ENCODE measurements at regions not wholly inside any gene's neighbourhood (a gene's known extent, or its start where the extent isn't known, plus 50 kb on each side); places are given as distances from the start of the nearest gene placed in this dataset.

DNA sequence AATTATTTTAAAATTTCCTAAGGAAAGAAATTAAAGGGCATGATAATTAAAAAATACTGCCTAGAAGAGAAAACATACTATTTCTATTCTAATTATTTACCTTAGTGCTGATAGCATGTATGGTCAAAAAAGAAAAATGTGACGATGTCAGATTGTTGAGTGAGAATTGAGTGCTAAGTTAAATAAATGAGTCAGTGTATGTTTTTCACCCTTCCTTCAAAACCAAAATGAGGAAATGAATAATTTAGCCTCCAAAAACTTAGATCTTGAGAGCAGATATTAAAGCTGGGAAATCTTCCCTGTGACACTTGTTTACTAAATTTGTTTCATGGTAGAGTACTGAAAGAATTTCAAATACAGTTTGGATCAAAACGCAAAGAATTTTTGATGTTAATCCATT is 58.6 kb upstream of the NYAP2 start:
- no peak for DNase-seq

DNA sequence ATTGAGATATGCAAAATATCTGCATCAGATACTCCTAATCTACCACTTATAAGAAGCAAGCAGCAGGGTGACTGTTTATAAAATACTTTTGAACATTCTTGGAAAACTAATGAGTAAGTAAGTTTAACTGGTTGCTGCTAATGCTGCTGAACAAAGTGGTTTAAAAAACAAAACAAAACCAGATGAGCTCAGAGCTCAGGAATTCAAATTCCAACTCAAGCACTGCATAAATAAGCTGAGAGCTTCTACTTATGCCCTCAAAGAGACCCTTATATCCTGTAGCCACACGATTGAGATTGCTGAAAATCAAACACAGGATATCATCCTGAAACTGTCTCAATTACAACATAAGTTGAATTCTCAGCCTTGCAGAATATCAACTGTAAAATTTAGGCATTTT is 62.3 kb upstream of the NYAP2 start:
- no peak for DNase-seq

DNA sequence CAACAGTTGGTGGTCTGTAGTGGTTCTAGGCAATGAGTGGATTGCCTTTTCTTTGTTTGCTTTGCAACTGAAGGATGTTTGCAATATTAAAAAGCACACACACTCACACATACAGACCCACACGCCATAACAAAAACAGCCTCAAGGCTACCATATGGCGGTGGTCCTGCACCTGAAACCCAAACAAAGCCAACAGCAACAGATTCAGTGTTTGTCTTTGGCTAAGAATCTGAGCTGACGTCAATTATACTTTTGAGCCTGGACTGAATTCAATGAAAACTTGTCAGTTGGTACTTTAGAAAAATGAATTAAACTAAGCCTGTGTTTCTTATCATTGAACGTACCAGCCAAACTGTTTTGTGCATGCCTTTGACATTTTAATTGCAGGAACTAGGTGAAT is 65.0 kb upstream of the NYAP2 start:
- no peak for DNase-seq

DNA sequence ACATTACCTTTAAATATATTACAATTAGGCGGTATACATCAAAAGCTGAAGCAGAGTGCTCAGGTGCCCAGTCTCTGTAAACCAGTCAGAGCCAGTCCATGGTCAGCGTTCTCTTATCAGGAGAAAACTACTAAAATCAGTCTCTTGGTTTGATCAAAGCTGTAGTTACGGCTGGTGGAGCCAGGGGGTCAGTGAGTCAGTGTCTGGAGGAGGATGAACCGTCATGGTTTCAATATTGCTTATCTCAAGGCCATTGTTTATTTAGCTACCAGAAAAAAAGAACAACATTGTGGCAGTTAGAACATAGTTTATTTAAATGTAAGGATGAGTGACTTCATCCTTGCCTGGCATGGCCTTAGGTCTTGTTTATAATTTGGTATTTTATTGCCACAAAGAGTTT is 71.3 kb upstream of the NYAP2 start:
- no peak for DNase-seq

DNA sequence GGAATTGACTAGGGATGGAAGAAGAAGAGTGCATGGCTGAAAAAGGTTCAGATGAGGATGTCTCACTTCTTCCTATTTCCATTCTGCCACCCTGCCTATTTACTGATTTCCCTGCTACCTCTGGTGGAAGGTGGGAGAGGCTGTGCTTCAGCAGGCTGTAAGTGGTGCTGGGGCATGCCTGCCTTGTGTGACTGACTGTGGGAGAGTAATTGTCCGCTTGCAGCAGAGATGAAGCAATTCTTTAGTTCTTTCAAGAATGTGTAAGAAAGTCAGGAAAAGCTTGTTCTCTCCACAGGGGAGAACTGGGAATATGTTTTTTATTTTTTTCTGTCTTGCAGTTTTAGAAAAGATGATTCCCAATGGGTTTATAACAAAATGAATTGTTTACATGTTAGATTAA is 72.5 kb upstream of the NYAP2 start:
- no peak for DNase-seq

DNA sequence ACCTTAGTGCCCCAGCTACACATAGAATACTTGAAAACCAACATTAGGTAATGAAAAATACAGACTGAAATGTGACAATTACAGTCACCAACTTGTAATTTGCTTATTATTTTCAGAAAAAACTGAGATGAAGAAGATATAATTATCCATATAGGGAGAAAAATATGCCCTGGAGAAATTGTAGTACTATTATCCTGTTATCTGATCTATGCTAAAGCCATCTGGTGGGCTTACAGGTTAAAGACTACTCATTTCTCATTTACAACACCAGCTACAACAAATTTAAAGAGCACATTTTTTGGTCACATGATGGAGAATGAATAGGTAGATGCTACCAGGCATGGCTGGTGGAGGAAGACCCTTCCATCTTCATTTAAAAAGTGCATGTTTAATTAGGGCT is 79.6 kb upstream of the NYAP2 start:
- no peak for DNase-seq

DNA sequence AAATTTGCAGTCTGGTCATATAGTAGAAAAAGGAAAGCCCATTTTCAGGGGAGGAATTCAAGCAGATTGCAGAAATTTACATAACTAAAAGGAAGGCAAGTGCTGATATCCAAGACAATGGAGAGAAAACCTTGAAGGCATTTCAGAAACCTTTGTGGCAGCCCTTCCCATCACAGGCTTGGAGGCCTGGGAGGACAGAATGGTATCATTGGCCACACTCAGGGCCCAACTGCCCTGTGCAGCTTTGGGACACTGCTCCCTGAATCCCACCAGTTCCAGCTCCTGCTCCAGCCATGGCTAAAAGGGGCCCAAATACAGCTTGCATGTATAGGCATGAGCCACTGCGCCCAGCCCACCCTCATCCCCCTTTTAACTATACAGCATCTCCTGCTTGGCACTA is 81.1 kb upstream of the NYAP2 start:
- no peak for DNase-seq

DNA sequence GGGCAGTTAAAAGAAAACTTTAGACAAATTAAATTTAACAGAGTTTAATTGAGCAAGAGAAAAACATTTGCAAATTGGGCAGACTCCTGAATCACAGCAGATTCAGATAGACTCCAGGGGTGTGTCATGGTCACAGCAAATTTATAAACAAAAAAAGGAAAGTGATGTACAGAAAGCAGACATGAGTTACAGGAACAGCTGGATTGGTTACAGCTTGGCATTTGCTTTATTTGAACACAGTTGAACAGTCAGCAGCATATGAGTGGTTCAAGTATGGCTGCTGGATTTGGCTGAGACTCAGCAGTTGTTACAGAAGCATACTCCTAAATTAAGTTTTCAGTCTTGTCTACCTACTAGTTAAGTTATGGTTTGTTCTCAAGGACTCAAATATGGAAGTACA is 82.3 kb upstream of the NYAP2 start:
- DNase-seq, result no peak

DNA sequence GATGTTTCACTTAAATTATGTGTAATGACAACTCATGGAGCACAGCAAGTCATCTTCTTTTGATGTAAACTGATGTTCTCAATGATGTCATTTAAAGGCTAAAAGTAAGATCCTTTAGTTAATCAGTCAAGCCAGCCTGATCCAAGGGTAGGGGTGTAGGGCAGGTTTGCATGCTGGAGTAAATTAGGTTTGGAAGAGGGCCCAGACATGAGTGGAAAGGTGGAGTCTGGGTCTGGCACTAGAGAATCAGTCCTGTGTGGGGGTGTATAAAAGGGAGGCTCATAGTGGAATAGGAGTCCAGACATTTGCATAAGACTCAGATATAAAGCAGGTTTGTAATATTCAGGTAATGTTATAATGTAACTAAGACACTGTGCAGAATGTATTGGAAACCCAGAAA is 88.8 kb upstream of the NYAP2 start:
- DNase-seq, result no peak

DNA sequence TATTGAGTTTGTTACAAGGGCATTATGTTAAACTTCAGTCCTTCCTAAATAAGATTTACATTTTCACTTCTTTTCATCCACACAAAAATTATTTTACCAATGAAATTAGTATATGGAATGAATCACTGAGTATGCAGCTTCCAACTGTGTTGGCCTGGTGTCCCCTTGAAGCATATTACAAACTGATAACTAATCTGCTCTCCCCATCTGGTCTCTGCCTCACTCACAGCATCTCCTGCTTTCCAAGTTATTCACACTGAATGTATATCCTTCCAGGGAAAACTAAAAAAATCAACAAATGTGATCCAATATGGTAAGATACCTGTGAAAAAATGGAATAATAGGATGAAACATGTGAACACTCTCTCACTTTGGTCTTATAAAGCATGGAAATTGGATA is 90.0 kb upstream of the NYAP2 start:
- DNase-seq, result no peak

DNA sequence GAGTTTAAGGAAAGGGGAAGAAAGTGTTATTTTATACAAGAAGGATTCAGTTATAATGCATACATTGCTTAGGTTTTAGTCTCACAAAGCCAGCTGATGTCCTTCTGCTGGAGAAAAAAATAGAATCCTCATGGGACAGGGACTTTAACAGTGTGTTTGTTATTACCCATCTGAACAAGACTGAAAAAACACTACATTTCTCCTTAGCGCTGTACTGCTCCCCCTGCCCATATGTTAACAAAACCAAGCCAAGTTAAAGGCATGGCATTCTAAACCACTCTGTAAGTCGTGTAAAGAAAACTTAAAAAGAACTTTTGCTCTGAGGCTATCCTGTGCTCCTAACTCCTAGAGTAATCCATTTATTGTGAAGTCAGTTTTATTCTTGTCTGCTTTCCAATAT is 102.6 kb upstream of the NYAP2 start:
- DNase-seq, result no peak

DNA sequence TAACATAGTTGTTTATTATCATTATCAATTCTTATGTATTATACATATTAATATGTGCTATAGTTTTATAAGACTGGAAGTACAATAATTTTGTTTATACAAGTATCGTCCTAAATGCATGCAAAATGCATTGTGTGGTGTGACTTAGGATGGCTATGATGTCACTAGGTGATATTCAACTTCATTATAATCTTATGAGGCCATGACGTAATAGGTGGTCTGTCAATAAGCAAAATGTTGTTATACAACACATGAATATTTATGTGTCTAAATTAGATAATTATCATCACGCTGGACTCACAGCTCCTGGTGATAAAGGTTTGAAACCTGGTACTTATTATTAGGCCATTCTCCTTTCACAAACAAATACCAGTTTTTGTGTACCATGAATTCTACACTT is 104.4 kb upstream of the NYAP2 start:
- DNase-seq, result no peak

DNA sequence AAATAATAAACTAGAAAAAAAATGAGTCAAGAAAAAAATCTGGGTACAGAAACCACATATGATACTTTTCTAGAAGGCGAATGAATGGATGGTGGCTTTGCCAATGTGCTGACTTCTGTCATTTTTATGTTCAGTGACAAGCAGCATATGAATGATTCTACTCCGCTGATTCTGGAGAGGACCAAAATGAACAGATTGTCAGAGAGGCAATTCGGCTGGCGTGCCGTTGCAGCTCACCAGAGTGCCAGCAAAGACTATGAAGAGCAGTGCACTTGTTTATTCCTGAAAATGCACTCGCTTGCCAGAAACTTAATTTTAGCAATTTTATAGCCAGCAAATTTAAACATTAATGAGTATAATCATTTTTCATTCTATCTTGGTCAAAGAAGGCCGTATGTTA is 105.9 kb upstream of the NYAP2 start:
- DNase-seq, result no peak

DNA sequence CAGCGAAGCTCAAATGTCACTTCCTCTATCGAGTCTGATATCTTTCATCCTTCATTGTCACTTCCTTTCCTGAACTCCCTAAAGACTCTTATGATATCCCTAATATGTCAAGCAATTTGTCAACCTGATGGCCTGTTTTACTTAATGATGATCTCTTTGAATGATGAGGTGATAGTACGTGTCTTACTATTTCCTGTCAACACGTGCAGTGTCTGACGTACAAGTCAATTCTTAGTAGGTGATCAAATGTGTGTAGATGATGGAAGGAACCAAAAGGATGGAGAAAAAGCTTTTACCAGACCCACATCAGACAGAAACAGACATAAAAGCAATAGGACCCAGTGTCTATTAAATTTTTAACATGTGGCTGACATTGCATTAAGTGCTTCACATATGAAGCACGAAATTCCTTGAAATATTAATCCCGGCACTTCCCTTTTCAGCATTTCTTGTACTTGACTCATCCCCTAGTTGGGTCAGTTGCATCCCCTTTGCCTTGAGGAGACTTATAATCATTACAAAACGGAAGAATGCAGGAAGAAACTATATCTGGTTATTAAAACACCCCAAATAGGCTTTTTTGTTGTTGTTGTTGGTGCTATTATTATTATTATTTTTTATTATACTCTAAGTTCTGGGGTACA is 108.6 kb upstream of the NYAP2 start:
- no peak for DNase-seq

DNA sequence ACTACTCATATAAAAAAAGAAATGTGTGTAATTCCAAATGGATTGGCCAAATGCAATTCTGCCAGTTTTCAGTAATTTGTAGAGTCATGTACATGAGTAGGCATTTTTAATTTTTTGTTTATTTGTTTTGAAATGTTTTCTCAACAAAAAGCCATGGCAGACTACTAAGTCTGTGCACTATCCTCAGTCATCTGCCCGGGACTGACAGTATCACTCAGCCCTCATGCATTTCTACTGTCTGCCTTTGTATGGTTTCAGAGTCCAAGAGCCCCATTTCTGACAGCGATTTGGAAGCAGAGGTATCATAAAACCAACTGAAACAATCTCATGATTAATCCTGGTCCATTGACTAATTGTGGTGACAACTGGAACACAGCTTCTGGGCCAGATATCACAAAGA is 109.9 kb upstream of the NYAP2 start:
- no peak for DNase-seq

DNA sequence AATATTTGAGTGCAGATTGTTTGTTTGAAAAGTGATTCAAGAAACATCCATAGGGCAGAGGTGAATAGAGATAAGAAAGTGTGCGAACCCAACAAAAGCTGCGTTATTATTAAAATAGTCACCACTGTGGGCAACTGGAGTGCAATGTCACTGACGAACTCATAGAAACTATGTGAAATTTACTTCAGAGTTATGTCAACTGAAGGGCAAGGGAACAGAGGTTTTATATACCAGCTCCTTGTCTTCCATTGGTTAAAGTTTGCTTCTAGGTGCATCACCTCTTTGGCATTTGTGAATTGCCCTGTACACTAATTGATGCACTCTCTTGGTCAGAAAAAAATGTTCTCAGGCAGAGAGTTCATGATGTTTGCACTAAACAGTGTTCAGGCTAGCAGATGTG is 110.5 kb upstream of the NYAP2 start:
- DNase-seq, result no peak

DNA sequence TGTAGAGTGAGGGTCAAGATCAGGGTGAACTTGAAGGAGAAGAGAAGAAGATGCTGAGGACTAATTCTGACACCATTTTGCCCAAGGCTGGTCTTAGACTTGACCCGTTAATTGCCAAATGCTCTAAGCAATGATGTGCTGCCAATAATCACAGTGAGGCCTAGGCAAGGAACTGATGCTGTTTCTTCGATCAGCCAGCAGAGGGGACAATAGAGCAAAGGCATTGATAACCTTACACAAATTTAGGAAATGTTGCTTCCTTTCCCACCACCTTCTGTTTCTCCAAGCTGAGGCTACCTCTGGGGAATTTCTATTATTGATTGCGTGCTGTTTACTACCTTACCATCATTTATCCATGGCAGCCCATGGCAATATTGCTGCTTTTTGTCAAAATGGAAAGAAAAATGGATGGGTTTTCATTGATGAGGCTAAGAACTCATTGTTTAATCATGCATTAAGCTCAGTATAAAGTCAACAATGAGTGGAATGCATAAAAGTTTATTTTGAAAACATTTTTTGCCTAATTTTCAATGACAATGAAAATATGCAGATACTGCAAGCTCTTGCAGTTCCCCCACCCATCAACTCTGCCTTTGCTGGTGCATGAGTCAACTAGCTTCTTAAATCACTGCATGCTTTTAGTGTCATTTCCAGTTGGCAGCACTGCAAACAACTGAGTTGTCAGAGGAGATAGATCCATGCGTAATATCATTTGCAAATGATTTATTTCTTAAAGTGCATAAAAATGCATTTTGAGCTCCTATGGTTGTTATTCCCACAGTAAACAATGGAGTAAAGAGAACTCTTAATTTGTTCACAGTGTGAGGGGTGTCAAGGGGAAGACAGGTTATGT is 116.4 kb upstream of the NYAP2 start:
- DNase-seq, result peak; percentile 42

DNA sequence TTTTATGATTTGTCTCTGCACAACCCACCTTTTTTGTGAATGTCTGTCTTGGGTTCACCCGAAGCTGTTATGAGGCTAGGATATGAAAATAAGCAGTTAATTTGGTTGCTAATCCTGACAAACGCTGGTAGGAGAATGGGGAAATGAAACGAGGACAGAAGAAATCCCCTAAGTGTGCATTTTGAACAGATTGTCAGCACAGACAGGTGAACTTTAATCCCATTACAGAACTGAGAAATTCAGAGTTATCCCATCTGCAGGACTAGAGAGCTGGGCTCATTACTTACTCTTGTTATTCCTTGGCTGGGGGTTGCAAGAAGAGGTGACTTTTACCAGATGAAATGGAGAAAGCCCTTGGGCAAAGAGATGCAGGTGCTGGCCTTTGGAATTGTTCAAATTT is 123.3 kb upstream of the NYAP2 start:
- DNase-seq, result no peak

DNA sequence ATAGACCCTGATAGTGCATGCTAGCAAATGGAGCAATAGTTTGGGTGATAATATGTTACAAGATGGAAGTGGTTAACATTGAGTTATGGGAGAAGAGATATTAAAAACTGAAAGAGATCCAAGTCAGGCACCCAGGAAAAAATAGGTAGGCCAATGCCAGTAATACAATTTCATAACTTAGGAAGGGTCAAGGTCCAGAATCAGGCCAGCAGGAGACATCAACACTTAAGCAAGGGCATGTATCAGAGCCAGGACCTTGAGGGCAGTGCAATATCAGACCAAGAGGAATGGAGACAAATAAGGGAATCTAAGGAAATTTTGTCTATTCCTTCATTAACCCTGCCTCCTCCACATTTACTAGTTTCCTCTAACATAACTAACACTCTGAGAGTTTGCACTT is 124.1 kb upstream of the NYAP2 start:
- DNase-seq, result no peak

DNA sequence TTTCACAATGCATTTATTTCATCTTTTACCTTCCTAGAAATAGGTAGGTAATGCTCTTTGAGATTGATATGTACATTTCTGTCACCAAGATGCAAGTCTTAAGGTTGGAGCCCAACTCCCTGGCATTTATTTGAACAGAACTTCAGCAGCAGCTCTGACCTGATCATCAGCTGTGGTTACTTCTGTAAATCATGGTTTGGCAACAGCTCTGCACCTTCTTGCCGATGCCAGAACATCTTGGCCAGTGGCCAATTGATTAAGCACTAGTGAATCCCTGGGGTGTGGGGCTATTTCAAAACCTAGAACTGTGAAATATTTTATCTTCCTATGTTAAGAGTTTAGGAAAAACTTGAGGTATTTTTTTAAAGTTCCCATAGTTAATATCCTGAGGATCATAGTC is 124.8 kb upstream of the NYAP2 start:
- DNase-seq, result no peak

DNA sequence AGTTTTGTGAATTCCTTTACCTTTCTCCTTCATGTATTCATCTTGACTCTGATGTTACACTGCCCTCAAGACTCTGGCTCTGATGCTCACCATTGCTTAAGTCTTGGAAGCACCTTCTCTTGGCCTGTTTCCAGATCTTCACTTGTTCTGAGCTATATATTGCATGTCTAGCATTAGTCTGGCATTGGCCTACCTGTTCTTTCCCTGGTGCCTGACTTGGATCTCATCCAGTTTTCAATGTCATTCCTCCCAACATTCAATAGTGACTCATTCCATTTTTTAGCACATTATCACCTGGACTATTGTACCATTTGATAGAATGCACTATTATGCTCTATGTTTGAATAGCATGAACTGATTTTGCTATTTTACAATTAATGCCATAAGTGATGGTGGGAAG is 127.3 kb upstream of the NYAP2 start:
- DNase-seq, result no peak

DNA sequence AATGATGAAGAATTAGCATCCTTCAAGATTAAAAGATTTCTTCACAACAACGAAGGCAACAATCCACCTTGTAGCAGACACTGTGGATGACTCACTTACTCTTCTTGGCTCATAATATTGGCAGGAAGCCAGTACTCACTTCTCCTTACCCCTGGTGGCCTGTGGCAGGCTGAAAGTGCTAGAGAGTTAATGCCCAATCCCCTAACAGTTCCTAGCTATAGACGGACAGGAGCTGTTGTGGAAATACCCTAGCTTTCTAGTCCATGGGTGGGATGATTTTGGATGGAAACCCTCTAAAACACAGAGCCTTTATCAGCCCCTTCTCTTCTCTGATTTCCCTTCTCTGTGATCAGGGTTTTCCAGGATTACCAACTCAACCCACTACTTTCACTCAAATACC is 128.6 kb upstream of the NYAP2 start:
- peak; percentile 6 for DNase-seq

DNA sequence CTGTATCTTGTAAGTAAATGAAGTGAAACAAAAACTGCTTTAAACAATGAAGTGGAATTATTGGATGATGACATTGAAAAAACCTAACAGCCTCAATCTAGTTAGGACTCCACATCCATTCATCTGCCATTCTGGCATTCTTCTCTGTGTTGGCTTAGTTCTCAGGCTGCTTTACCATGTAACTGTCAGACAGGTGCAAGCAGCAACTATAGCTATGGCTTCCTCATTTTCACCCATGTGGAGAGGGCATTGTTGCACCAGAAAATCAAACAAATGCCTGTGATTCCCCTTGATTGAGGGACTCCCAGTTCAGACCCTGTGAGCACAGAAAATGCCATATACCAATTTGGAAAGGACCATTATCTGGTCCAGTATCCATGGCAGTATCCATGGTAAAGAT is 129.5 kb upstream of the NYAP2 start:
- DNase-seq, result no peak

DNA sequence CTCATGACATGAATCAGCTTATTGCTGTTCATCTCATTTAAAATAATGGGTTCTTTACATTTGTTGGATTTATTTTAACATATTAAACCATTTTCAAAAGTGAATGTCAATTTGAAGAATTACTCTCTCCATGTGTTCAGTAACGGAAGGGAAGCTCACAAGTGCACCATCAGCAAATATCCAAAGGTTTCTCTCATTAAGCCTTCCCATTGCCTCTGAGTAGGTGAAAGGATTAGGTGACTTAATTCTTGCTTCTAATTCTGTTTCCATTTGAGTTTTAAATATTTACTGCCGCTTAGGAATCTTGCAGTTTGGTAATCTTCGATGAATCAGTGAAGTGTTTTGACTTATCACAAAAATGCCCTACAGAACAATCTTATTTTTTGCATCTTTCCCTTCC is 145.1 kb upstream of the NYAP2 start:
- DNase-seq, result no peak

DNA sequence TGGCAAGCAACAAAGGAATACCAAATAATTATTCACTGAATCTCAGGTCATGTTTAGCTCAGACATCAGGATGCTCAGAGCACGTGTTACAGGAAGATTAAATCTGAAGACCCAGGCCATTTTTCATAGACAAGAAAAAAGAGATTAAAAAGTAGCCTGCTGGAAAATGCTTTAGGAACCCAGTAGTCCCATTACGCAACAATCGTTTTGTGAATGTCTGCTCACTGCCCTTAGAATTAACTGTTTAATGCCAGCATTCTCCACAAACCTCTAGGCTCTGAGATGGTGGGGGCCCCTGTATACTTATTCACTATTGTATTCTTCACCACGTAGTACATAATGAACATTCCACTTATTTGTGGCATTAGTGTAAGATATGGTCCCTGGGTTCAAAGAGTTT is 154.6 kb upstream of the NYAP2 start:
- no peak for DNase-seq

Data from activated CD4-positive, alpha-beta T cell treated with anti-CD3 and anti-CD28 coated beads, Interleukin-2, Interleukin-6, amounts not matched to agents 100 ng/mL and 50 ng/mL, durations not matched to agents 16 hours and 8 hours (primary cell).